ENCODE measurements at regions not wholly inside any gene's neighbourhood (a gene's known extent, or its start where the extent isn't known, plus 50 kb on each side); places are given as distances from the start of the nearest gene placed in this dataset.

GRCh38 chr2:7878786-7879482 lies 802.9 kb upstream of the ID2 start:
- no peak for DNase-seq

- no peak for DNase-seq
Observed at GRCh38 chr2:7879483-7879835, 802.4 kb upstream of the ID2 start.

GRCh38 chr2:7880126-7880525 lies 801.7 kb upstream of the ID2 start:
- no peak for DNase-seq

GRCh38 chr2:7880566-7880965 lies 801.3 kb upstream of the ID2 start:
- no peak for DNase-seq

- DNase-seq: no peak
Observed at GRCh38 chr2:7881063-7881462, 800.8 kb upstream of the ID2 start.

- DNase-seq: no peak
Observed at GRCh38 chr2:7881466-7881865, 800.4 kb upstream of the ID2 start.

GRCh38 chr2:7882296-7882695 lies 799.6 kb upstream of the ID2 start:
- no peak for DNase-seq

GRCh38 chr2:7884338-7884737 lies 797.5 kb upstream of the ID2 start:
- no peak for DNase-seq

GRCh38 chr2:7886666-7887065 lies 795.2 kb upstream of the ID2 start:
- no peak for DNase-seq

GRCh38 chr2:7887441-7887840 lies 794.4 kb upstream of the ID2 start:
- peak; percentile 37 for DNase-seq

GRCh38 chr2:7888876-7889275 lies 793.0 kb upstream of the ID2 start:
- no peak for DNase-seq

- no peak for DNase-seq
Observed at GRCh38 chr2:7891312-7891711, 790.5 kb upstream of the ID2 start.

GRCh38 chr2:7895289-7895688 lies 786.6 kb upstream of the ID2 start:
- no peak for DNase-seq

GRCh38 chr2:7896940-7897487 lies 784.8 kb upstream of the ID2 start:
- no peak for DNase-seq

GRCh38 chr2:7899241-7899640 lies 782.6 kb upstream of the ID2 start:
- DNase-seq: no peak

GRCh38 chr2:7899923-7900322 lies 781.9 kb upstream of the ID2 start:
- DNase-seq: no peak

GRCh38 chr2:7900593-7900992 lies 781.3 kb upstream of the ID2 start:
- no peak for DNase-seq

GRCh38 chr2:7902251-7902765 lies 779.5 kb upstream of the ID2 start:
- no peak for DNase-seq

GRCh38 chr2:7904319-7904718 lies 777.5 kb upstream of the ID2 start:
- no peak for DNase-seq

- DNase-seq: no peak
Observed at GRCh38 chr2:7905756-7906155, 776.1 kb upstream of the ID2 start.

- DNase-seq: no peak
Observed at GRCh38 chr2:7906431-7906830, 775.4 kb upstream of the ID2 start.

- DNase-seq: no peak
Observed at GRCh38 chr2:7907041-7907440, 774.8 kb upstream of the ID2 start.

- no peak for DNase-seq
Observed at GRCh38 chr2:7910752-7911151, 771.1 kb upstream of the ID2 start.

- no peak for DNase-seq
Observed at GRCh38 chr2:7911196-7911595, 770.7 kb upstream of the ID2 start.

- DNase-seq: peak; percentile 54
Observed at GRCh38 chr2:7913974-7914373, 767.9 kb upstream of the ID2 start.
